Activated CD8-positive, alpha-beta T cell treated with anti-CD3 and anti-CD28 coated beads for 36 hours (primary cell): ENCODE measurements at regions not wholly inside any gene's neighbourhood (a gene's known extent, or its start where the extent isn't known, plus 50 kb on each side); places are given as distances from the start of the nearest gene placed in this dataset.

Experiments used
- ATAC-seq: fragments of 200-7000 bp; cut with Tn5 transposase; one replicate; pipeline ENCODE4 v1.10.0; 2021; ENCODE audit warnings: mild to moderate bottlenecking, moderate library complexity
- CTCF ChIA-PET: fragments of 350-600 bp; sonication (Branson Sonifier 250); formaldehyde crosslinking; loops from one replicate; lab custom pipeline; 2021; ENCODE audit warnings: antibody characterized with exemption; lab: Charles Lee
- POLR2A ChIA-PET: fragments of 350-600 bp; sonication (Branson Sonifier 250); formaldehyde crosslinking; loops from one replicate; lab custom pipeline; 2021; ENCODE audit warnings: antibody characterized with exemption; lab: Charles Lee
- DNase-seq: peaks from one replicate; pipeline ENCODE4 v3.0.0-alpha.2; 2020
- H3K27ac Mint-ChIP-seq: one replicate; pipeline ENCODE4 v1.8.0; 2021; ENCODE audit warnings: mild to moderate bottlenecking, mixed read lengths
- H3K27me3 Mint-ChIP-seq: one replicate; pipeline ENCODE4 v1.8.0; 2021; ENCODE audit warnings: mixed read lengths
- H3K36me3 Mint-ChIP-seq: one replicate; pipeline ENCODE4 v1.8.0; 2021; ENCODE audit warnings: low read depth, mixed read lengths
- H3K4me1 Mint-ChIP-seq: one replicate; pipeline ENCODE4 v1.8.0; 2021; ENCODE audit warnings: low read depth, mixed read lengths
- H3K4me3 Mint-ChIP-seq: one replicate; pipeline ENCODE4 v1.8.0; 2021; ENCODE audit warnings: mild to moderate bottlenecking, moderate library complexity, mixed read lengths
- H3K9me3 Mint-ChIP-seq: one replicate; pipeline ENCODE4 v1.8.0; 2021; ENCODE audit warnings: mixed read lengths
- CTCF ChIP-seq: fragments of 200-600 bp; IDR thresholded peaks from one replicate; pipeline ENCODE4 v1.8.0; 2022; ENCODE audit warnings: antibody characterized with exemption, mild to moderate bottlenecking
- intact Hi-C: fragments of 100-400 bp; cut with micrococcal nuclease; formaldehyde crosslinking; loops from one replicate; pipeline ENCODE4 v1.10.0; 2022

GRCh38 chr2:238555786-238556542 lies 129.2 kb downstream of the ASB1 start:
- Mint-ChIP-seq H3K27ac (no peak overlapping the region), H3K36me3 (no peaks in the 10 kb centered on the region), H3K27me3 (no peaks in the 10 kb centered on the region), H3K4me1 (no peaks in the 10 kb centered on the region), H3K9me3 (peaks cover 4% of the 10 kb centered on the region), H3K4me3 (no peak overlapping the region)
- TF ChIP-seq CTCF = no peak
- ATAC-seq (no peak), DNase-seq (no peak)
- ChIA-PET POLR2A (no interaction called here), CTCF (no interaction called here)
- intact Hi-C loops = no loop called here

GRCh38 chr2:238557431-238557830 lies 130.7 kb downstream of the ASB1 start:
- no peak for DNase-seq
- ChIA-PET POLR2A (interaction anchor here (0.9 kb wide), 1 partner anchor 25 kb away, joined by 3 read pairs; no protein-coding TSS in a partner anchor), CTCF (no interaction called here)
- Mint-ChIP-seq H3K4me1 (no peaks in the 10 kb centered on the region), H3K27ac (no peak overlapping the region), H3K4me3 (no peak overlapping the region), H3K36me3 (no peaks in the 10 kb centered on the region), H3K9me3 (peaks cover 1% of the 10 kb centered on the region), H3K27me3 (no peaks in the 10 kb centered on the region)
- no peak for ATAC-seq
- intact Hi-C loops = no loop called here
- TF ChIP-seq CTCF = no peak

- no peak for DNase-seq
- Mint-ChIP-seq H3K4me1 (no peaks in the 10 kb centered on the region), H3K9me3 (peaks cover 1% of the 10 kb centered on the region), H3K27ac (no peak overlapping the region), H3K36me3 (no peaks in the 10 kb centered on the region), H3K27me3 (no peaks in the 10 kb centered on the region), H3K4me3 (no peak overlapping the region)
- intact Hi-C loops = no loop called here
- ChIA-PET CTCF (interaction anchor here (1.0 kb wide), 1 partner anchor 16 kb away, joined by 3 read pairs; no protein-coding TSS in a partner anchor), POLR2A (interaction anchor here (0.6 to 0.9 kb wide), 2 partner anchors 25 to 1354 kb away, joined by 3 read pairs; no protein-coding TSS in a partner anchor)
- TF ChIP-seq CTCF = no peak
- ATAC-seq = no peak
Observed at GRCh38 chr2:238557936-238558335, 131.2 kb downstream of the ASB1 start.

GRCh38 chr2:238558456-238559099 lies 131.9 kb downstream of the ASB1 start:
- Mint-ChIP-seq H3K9me3 (no peaks in the 10 kb centered on the region), H3K4me1 (no peaks in the 10 kb centered on the region), H3K4me3 (no peak overlapping the region), H3K36me3 (no peaks in the 10 kb centered on the region), H3K27ac (no peak overlapping the region), H3K27me3 (no peaks in the 10 kb centered on the region)
- ChIA-PET POLR2A (interaction anchor here (0.6 to 0.9 kb wide), 2 partner anchors 24 to 1353 kb away, joined by 3 read pairs; no protein-coding TSS in a partner anchor), CTCF (interaction anchor here (1.0 kb wide), 1 partner anchor 15 kb away, joined by 3 read pairs; no protein-coding TSS in a partner anchor)
- DNase-seq (no peak), ATAC-seq (no peak)
- no peak for TF ChIP-seq CTCF
- intact Hi-C loops = no loop called here

GRCh38 chr2:238560234-238560633 lies 133.5 kb downstream of the ASB1 start:
- TF ChIP-seq CTCF = no peak

More at GRCh38 chr2:238560234-238560633, 133.5 kb downstream of the ASB1 start:
- no peak overlapping the region for H3K4me3 Mint-ChIP-seq
- no peak overlapping the region for H3K27ac Mint-ChIP-seq
- H3K9me3 Mint-ChIP-seq = no peaks in the 10 kb centered on the region
- ChIA-PET CTCF (interaction anchor here (1.5 kb wide), 2 partner anchors 14 to 46 kb away, joined by 4 to 6 read pairs; no protein-coding TSS in a partner anchor), POLR2A (no interaction called here)
- H3K27me3 Mint-ChIP-seq = no peaks in the 10 kb centered on the region
- H3K4me1 Mint-ChIP-seq = no peaks in the 10 kb centered on the region
- intact Hi-C loops = no loop called here
- no peaks in the 10 kb centered on the region for H3K36me3 Mint-ChIP-seq
- ATAC-seq (no peak), DNase-seq (no peak)
